PC-9 (cell line): ENCODE measurements at regions not wholly inside any gene's neighbourhood (a gene's known extent, or its start where the extent isn't known, plus 50 kb on each side); places are given as distances from the start of the nearest gene placed in this dataset.

Experiments used
- BruUV-seq: library from RNA; stranded (reverse); fragments of 400-500 nt; replicated peaks from 2 replicates; lab custom pipeline; 2021; lab: Mats Ljungman, UMichigan
- CTCF ChIA-PET: fragments of 300-600 bp; sonication (Branson Sonifier 250); formaldehyde crosslinking; loops from one replicate; lab custom pipeline; 2022; ENCODE audit warnings: antibody characterized with exemption; lab: Charles Lee
- POLR2A ChIA-PET: fragments of 300-600 bp; sonication (Branson Sonifier 250); formaldehyde crosslinking; loops from one replicate; lab custom pipeline; 2022; ENCODE audit warnings: antibody characterized with exemption; ENCODE audit not compliant: unreplicated experiment; lab: Charles Lee
- DNase-seq, 2 experiments: peaks; one replicate each; pipeline versions ENCODE4 v3.0.0 to v3.0.0-alpha.2; 2015 to 2022; ENCODE audit warnings: mixed read lengths in 1 of 2
- H2AFZ ChIP-seq: fragments of 200-600 bp; sonication (generic); 2 replicates; pipeline ENCODE4 v1.8.1; 2017; ENCODE audit warnings: antibody characterized with exemption
- H3F3A ChIP-seq: fragments of 200-600 bp; sonication (generic); 2 replicates; pipeline ENCODE4 v1.8.1; 2017; ENCODE audit warnings: antibody characterized with exemption, mild to moderate bottlenecking, low read depth; ENCODE audit not compliant: insufficient read depth
- H3K27ac ChIP-seq: fragments of 200-600 bp; sonication (generic); 2 replicates; pipeline ENCODE4 v1.6.1; 2016; ENCODE audit warnings: mixed run types
- H3K27me3 ChIP-seq: fragments of 200-600 bp; sonication (generic); 2 replicates; pipeline ENCODE4 v1.6.1; 2016; ENCODE audit warnings: low read depth, mixed run types; ENCODE audit not compliant: insufficient read depth
- H3K36me3 ChIP-seq: fragments of 200-600 bp; sonication (generic); 2 replicates; pipeline ENCODE4 v1.6.1; 2016; ENCODE audit warnings: low read depth, mixed run types
- H3K4me1 ChIP-seq: fragments of 200-600 bp; sonication (generic); replicated peaks from 2 replicates; pipeline ENCODE4 v1.6.1; 2016; ENCODE audit warnings: mixed run types; ENCODE audit not compliant: insufficient read depth
- H3K4me2 ChIP-seq: fragments of 200-600 bp; sonication (generic); 2 replicates; pipeline ENCODE4 v1.6.1; 2017; ENCODE audit warnings: mixed run types
- H3K4me3 ChIP-seq: fragments of 200-600 bp; sonication (generic); 2 replicates; pipeline ENCODE4 v1.6.1; 2016; ENCODE audit warnings: mixed run types
- H3K79me2 ChIP-seq: fragments of 200-600 bp; sonication (generic); 2 replicates; pipeline ENCODE4 v1.6.1; 2017; ENCODE audit warnings: low read depth, mixed run types
- H3K9me2 ChIP-seq: fragments of 200-600 bp; sonication (generic); 2 replicates; pipeline ENCODE4 v1.8.1; 2017; ENCODE audit warnings: mild to moderate bottlenecking; ENCODE audit not compliant: insufficient read depth
- H3K9me3 ChIP-seq: fragments of 200-600 bp; sonication (generic); 2 replicates; pipeline ENCODE4 v1.8.1; 2016; ENCODE audit warnings: low read depth; ENCODE audit not compliant: insufficient read depth
- H4K20me1 ChIP-seq: fragments of 200-600 bp; sonication (generic); 2 replicates; pipeline ENCODE4 v1.8.1; 2017; ENCODE audit not compliant: insufficient read depth
- EZH2 ChIP-seq: fragments of 200-600 bp; sonication (generic); IDR thresholded peaks from 2 replicates; pipeline ENCODE4 v1.8.0; 2017; ENCODE audit warnings: antibody characterized with exemption, low read depth
- intact Hi-C: fragments of 100-400 bp; cut with micrococcal nuclease; formaldehyde crosslinking; loops from one replicate; pipeline ENCODE4 v1.10.0; 2022; ENCODE audit not compliant: unreplicated experiment
- TF ChIP-seq, protein P1 (sequence below): fragments of 200-600 bp; sonication (generic); conservative IDR thresholded peaks from 2 replicates; pipeline ENCODE4 v1.6.1; 2017; ENCODE audit warnings: mixed run types, antibody characterized with exemption, mild to moderate bottlenecking, moderate library complexity

DNA sequence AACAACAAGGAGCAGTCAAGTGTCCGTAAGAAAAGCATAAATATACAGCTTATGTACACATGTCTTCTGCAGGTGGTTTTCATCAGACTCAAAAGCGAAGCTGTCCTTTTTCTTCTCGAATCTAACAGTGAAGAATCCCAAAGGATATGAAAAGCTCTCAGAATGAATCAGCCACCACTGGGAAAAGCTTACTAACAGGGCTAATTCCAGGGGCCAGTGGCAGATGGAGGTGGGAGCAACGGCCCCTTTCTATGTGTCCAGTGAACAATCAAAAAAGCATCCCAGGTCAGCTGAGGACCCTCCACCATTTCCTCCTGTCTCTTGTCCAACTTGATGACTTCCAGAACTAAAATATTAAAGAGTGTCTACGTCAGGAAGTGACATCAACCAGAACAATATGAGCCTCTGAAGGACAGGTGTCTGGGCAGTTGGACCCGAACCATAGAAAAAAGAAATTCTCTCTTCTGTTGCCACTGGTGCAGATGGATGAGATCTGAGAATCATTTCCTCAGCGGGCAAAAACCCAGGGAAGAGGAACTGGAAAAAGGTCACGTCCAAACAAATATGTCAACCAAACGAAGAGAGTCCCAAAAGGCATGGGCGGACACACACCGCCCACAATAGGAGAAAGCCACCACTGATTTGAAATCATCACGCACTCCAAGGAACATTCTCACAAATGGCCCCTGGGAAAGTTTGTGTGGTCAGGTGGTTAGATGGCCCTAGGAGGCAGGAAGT, 70.4 kb upstream of the TIAM1 start:
- H3K9me3 ChIP-seq, result no peaks in the 10 kb centered on the region
- CTCF ChIA-PET, result no interaction called here
- H3K4me1 ChIP-seq, result no peaks in the 10 kb centered on the region
- H3K27ac ChIP-seq, result no peak overlapping the region
- no TSS peak for BruUV-seq
- intact Hi-C loops, result no loop called here
- H3K4me3 ChIP-seq, result no peak overlapping the region
- no peaks in the 10 kb centered on the region for H3K79me2 ChIP-seq
- H3K36me3 ChIP-seq, result no peaks in the 10 kb centered on the region
- H2AFZ ChIP-seq, result no peak overlapping the region
- TF ChIP-seq EZH2, result no peak
- TF ChIP-seq, protein P1, sequence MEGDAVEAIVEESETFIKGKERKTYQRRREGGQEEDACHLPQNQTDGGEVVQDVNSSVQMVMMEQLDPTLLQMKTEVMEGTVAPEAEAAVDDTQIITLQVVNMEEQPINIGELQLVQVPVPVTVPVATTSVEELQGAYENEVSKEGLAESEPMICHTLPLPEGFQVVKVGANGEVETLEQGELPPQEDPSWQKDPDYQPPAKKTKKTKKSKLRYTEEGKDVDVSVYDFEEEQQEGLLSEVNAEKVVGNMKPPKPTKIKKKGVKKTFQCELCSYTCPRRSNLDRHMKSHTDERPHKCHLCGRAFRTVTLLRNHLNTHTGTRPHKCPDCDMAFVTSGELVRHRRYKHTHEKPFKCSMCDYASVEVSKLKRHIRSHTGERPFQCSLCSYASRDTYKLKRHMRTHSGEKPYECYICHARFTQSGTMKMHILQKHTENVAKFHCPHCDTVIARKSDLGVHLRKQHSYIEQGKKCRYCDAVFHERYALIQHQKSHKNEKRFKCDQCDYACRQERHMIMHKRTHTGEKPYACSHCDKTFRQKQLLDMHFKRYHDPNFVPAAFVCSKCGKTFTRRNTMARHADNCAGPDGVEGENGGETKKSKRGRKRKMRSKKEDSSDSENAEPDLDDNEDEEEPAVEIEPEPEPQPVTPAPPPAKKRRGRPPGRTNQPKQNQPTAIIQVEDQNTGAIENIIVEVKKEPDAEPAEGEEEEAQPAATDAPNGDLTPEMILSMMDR, result no peak
- DNase-seq, result no peak
- no peaks in the 10 kb centered on the region for H3F3A ChIP-seq
- no peaks in the 10 kb centered on the region for H3K27me3 ChIP-seq
- H3K9me2 ChIP-seq, result no peaks in the 10 kb centered on the region
- H3K4me2 ChIP-seq, result no peak overlapping the region
- H4K20me1 ChIP-seq, result no peaks in the 10 kb centered on the region
- POLR2A ChIA-PET, result no interaction called here

DNA sequence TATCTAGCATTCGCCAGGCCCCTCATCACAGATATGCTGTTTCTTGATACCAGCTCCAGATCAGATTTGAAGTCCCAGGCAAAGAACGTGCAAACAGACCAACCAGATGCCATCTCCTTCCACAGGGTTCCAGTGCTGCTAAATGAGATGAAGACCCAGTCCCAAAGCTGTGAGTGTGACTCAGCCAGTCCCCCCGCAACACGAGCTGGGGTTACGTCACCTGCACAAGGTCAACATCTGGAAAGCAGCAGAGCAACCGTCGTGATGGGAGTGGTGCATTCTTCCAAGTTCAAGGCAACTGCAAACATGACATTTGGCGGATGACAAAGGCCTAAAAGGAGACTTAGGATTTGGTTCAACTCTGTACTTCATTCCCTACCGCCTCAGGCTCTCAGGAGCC, 69.6 kb upstream of the TIAM1 start:
- Histone ChIP-seq H3K27me3 (no peaks in the 10 kb centered on the region), H3K36me3 (no peaks in the 10 kb centered on the region), H3K79me2 (no peaks in the 10 kb centered on the region), H3K9me3 (no peaks in the 10 kb centered on the region), H3K9me2 (no peaks in the 10 kb centered on the region), H3K4me1 (no peaks in the 10 kb centered on the region), H3K4me3 (no peak overlapping the region), H4K20me1 (no peaks in the 10 kb centered on the region), H3K4me2 (no peak overlapping the region), H3K27ac (no peak overlapping the region), H2AFZ (no peak overlapping the region), H3F3A (no peaks in the 10 kb centered on the region)
- no peak for DNase-seq
- TF ChIP-seq, protein P1, result no peak
- TF ChIP-seq EZH2, result no peak
- no TSS peak for BruUV-seq
- POLR2A ChIA-PET, result no interaction called here
- intact Hi-C loops, result no loop called here
- CTCF ChIA-PET, result no interaction called here

DNA sequence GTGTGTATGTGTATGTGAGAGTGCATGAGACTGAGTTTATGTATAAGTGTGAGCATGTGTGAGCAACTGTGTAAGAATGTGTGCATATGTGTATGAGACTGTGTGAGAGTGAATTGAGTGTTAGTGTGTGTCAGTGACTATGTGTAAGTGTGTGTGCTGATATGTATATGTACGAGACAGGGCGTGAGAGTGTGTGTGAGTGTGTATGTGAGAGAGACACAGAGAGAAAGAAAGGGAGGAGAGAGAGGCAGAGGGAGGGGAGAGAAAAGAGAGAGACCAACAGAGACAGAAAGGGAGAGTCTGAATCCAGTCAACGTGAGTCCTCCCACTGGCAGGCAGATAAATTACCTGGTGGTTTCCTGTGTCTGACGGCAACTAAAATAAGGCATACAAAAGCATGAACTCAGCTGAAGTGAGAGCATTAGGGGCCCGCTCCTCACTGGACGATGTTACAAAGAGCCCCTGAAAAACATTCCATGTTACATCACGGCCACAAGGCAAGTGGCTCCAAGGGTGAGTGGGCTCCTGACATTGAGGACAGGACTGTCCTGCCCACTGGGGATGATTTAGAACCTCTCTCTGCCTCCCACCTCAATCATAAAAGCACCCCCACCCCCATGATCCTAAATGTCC, 66.6 kb upstream of the TIAM1 start:
- Histone ChIP-seq H3K27ac (no peak overlapping the region), H3K9me3 (no peaks in the 10 kb centered on the region), H3K4me2 (no peak overlapping the region), H3F3A (no peaks in the 10 kb centered on the region), H3K4me1 (no peaks in the 10 kb centered on the region), H3K36me3 (no peaks in the 10 kb centered on the region), H4K20me1 (no peaks in the 10 kb centered on the region), H3K4me3 (no peak overlapping the region), H3K9me2 (no peaks in the 10 kb centered on the region), H2AFZ (no peak overlapping the region), H3K79me2 (no peaks in the 10 kb centered on the region), H3K27me3 (no peaks in the 10 kb centered on the region)
- no peak for DNase-seq
- POLR2A ChIA-PET, result no interaction called here
- no peak for TF ChIP-seq EZH2
- TF ChIP-seq, protein P1, result no peak
- intact Hi-C loops, result no loop called here
- no TSS peak for BruUV-seq
- CTCF ChIA-PET, result no interaction called here
